ENCODE measurements at regions not wholly inside any gene's neighbourhood (a gene's known extent, or its start where the extent isn't known, plus 50 kb on each side); places are given as distances from the start of the nearest gene placed in this dataset.
"Not testable (repeated sequence)": the region's sequence is repeated elsewhere in the genome, so short reads cannot be mapped to it uniquely, and the experiment has no call there.

- no peak for DNase-seq
These were observed 400.8 kb upstream of the MYT1L start for GRCh38 chr2:2731816-2732284.

DNA sequence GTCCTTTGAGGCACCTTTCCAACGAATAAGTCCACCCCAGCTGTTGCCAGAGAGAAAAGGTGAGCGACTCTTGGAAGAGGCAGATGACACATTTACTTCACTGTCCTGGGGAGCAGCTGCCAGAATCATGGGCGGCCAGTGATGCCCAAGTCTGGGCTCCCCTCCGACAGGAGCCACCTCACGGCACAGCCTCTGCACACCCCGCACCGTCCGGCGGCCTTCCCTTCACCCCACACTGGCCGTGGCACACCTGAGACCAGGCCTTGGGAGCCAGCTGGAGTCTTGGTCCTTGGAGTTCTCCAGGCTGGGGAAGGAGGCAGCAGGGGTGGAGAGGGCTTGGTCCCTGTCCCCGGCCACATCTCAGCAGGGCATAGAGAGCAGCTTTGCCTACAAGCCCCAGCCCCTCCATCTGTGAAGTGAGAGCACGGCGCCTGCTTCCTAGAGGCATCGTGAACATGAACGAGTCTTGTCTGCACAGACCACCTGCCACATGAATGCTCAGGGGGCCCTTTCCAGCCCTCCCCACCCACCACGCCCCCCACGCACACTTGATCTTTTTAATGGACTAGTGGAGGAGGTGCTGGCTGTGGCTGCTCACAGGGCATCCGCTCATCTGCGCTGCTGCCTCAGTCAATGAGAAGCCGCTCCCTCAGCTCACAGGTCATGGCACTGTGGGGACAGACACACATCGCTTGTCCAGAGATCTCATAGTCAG is 400.2 kb upstream of the MYT1L start:
- no peak for DNase-seq

DNA sequence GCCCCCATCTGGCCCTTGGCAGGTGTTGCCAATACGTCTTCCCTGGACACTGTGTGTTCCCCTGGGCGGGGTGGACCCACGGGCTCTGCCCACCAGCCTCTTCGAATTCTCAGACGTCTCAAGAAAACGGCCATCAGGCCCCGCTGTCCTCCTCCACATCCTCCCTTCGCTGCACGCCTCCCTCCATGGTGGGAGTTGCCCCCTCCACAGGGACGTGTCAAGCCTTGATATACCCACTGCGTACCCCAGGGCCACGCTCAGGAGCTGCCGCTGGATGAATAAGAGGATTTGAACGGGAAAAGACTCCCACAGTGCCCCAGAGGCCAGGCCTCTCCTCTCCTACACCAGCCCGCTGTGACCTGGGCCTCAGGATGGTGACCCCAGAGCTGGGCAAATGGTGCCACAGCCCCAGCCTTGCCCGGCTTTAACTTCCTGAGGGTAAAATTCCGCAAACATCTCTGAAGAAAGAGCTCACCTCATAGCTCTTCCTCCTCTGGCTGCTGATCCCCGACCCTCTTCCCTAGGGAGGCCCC is 399.3 kb upstream of the MYT1L start:
- DNase-seq, result no peak

DNA sequence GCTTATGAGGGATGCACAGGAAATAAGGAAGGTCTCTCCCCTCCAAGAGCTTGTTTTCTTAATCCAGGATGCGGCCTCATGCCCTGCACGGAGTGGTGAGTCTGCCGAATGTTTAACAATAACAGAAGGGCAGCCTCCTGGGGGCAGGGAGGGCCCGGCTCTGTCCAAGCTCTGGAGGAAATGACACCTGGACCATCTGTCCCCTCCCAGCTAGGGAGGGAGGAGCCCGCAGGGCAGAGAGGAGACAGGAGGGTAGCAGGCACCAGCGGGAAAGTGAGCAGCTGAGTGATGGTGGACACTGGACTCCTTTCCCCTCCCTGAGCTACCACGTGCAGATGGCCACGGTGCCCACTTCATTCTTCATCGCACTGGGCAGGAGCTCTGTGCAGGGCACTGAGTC is 398.2 kb upstream of the MYT1L start:
- DNase-seq, result no peak

- no peak for DNase-seq
These were observed 397.6 kb upstream of the MYT1L start for GRCh38 chr2:2728635-2729034.

- no peak for DNase-seq
These were observed 396.9 kb upstream of the MYT1L start for GRCh38 chr2:2727876-2728511.

DNA sequence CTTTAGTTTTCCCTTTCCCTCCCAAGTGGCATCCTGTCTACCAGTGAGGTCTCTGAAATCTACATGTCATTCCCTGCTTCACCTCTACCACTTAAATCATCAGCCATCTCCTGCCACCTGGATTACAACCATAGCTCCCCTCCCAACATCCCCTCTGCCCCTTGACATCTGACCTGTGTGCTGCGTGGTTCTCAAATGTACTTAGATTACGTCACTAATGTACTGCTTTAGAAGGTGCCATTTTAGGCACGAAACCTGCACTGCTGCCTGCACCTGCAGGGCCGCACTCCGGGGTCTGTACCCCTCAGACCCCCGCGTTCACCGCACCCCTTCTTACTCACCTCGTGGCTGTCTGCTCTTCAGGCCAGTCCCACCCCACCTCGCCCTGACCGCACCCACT is 395.1 kb upstream of the MYT1L start:
- no peak for DNase-seq

- no peak for DNase-seq
These were observed 392.0 kb upstream of the MYT1L start for GRCh38 chr2:2723064-2723463.

DNA sequence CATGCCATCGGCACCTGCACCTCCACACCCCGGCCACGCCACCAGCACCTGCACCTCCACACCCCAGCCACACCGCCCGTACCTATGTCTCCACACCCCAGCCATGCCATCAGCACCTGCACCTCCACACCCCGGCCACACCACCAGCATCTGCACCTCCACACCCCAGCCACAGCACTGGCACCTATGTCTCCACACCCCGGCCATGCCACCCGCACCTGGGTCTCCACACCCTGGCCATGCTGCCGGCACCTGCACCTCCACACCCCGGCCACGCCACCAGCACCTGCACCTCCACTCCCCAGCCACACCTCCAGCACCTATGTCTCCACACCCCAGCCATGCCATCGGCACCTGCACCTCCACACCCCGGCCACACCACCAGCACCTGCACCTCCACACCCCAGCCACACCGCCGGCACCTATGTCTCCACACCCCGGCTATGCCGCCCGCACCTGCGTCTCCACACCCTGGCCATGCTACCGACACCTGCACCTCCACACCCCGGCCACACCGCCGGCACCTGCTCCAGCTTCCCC is 390.3 kb upstream of the MYT1L start:
- DNase-seq, result no peak

DNA sequence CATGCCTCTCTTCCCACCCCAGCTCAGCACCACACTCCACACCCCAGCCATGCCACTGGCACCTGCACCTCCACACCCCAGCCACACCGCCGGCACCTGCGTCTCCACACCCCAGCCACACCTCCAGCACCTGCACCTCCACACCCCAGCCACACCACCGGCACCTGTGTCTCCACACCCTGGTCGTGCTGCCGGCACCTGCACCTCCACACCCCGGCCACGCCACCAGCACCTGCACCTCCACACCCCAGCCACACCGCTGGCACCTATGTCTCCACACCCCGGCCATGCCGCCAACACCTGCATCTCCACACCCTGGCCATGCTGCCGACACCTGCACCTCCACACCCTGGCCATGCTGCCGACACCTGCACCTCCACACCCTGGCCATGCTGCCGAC is 389.7 kb upstream of the MYT1L start:
- not testable (repeated sequence) for DNase-seq

GRCh38 chr2:2720351-2720750 is 389.3 kb upstream of the MYT1L start:
- no peak for DNase-seq

DNA sequence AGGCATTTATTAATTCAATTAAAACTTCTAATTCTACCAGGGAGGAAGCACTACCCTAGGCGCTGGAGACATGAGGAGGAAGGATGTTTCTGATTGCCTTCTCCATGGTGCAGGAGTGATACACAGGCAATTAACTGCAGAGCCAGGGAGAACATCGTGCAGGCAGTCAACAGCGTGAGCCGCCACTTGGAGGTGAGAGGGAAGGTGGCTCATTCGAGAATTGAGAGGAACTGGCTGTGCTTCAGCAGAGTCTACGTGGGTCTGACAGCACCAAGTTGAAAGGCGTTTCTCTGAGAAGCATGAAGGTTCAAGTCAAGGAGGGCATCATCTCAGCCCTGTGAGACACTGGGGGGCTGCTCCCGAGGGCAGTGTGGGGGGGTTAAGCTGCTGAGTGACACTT is 388.7 kb upstream of the MYT1L start:
- no peak for DNase-seq

GRCh38 chr2:2719015-2719414 is 387.9 kb upstream of the MYT1L start:
- no peak for DNase-seq

DNA sequence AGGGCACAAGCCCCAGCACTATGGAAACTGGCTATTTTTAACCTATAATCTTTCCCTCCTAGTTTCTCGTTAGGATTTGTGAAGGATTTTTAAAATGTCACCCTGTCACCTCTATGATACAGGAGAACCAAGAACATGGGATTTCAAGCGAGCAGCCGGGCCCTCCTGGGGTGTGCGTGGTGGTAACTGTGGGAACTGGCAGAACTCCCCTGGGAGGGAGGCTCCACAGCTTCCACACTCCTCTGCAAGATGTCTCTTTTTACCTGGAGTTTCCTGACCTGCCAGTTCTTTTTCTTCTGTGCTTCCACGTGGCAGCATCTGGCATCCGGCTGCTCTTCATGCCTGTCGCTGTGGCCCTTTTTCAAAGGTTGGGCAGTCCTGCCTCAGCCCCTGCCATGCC is 386.3 kb upstream of the MYT1L start:
- no peak for DNase-seq

GRCh38 chr2:2716771-2717170 is 385.7 kb upstream of the MYT1L start:
- DNase-seq, result no peak

DNA sequence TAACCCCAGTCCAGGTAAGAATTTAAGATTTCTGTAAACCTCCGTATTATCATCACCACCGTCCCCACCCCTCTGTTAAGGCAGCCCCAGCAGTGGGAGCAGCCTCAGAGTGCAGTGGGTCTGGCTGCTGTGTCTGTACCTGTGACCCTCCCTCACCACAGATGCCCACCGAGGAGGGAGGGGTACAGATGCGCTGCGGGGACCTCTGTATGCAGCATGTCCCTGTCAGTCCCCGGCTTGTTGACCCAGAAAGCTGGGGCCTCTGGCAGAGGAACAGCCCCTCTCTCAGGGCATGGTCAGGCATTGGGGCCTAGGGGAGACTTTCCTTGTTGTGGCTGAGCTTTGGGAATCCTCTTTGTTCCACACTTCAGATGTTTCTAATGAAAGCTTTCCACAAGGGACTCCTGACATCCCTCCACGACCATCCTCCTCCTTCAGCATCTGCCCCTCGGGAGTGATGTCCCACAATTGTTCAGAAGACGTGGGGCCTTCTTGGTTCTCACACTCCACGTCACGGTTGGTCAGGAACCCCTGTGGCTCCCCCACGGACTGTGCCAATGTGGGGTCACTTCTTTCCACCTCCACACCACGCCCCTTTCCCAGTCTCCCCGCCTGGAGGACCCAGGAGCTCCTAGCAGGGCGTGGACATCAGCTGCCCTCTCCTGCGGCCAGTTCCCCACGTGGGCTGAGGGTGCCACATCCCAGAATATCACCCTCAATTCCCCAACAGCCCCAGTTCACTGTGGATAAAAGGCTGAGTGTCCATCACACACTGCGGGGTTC is 384.2 kb upstream of the MYT1L start:
- DNase-seq, result no peak

DNA sequence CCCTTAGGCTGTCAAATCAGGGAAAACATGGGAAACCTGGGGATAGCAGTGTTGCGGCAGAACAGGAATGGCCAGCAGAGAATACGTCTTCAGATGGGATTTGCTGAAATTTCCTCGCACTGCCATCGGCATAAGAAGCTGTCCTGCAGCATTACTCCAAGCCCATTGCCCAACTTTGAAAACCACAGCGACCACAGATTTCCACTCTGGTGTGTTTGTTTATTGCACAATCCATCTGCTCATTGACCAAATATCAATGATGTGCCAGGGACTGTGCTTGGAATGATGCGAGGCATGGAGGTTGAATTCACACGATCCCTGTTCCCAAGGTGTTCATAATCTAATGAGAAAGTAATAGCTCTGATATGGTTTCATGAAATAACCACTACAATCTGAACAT is 383.3 kb upstream of the MYT1L start:
- DNase-seq, result no peak

GRCh38 chr2:2709431-2709770 is 378.3 kb upstream of the MYT1L start:
- no peak for DNase-seq

- DNase-seq, result no peak
These were observed 377.7 kb upstream of the MYT1L start for GRCh38 chr2:2708575-2709430.

GRCh38 chr2:2707206-2707991 is 376.3 kb upstream of the MYT1L start:
- no peak for DNase-seq

- no peak for DNase-seq
These were observed 375.2 kb upstream of the MYT1L start for GRCh38 chr2:2706306-2706705.

DNA sequence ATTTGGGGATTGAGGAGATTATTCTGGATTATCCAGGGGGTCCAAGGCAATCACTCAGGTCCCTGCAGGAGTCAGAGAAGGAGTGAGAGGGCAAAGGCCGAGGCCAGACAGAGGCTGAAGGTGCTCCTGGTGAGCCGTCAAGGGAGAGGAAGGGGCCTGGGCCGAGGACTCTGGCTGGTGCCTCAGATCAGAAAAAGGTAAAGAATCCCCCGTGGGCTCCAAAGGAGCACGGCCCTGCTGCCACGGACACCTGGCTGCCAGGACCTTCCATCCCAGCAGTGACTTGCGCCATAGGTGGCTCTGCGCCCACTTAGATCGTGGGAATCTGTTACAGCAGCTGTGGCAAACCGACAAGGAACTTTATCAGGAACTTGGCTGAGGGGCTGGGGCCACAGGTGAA is 374.8 kb upstream of the MYT1L start:
- DNase-seq, result no peak

All from fibroblast of upper back skin (primary cell).